DND-41 (cell line): ENCODE measurements at regions not wholly inside any gene's neighbourhood (a gene's known extent, or its start where the extent isn't known, plus 50 kb on each side); places are given as distances from the start of the nearest gene placed in this dataset.

Experiments
- ATAC-seq: fragments of 200-7000 bp; cut with Tn5 transposase; 3 replicates; pipeline ENCODE4 v1.9.1; 2021; ENCODE audit warnings: low read depth; ENCODE audit not compliant: insufficient read depth
- DNase-seq: peaks from one replicate; pipeline ENCODE4 v3.0.0-alpha.2; 2020
- H2AFZ ChIP-seq: 2 replicates; pipeline ENCODE4 v1.6.0; 2012; ENCODE audit warnings: low read depth, low read length
- H3K27ac ChIP-seq: 2 replicates; pipeline ENCODE4 v1.5.1; 2012; ENCODE audit warnings: low read length, inconsistent platforms
- H3K27me3 ChIP-seq: fragments of 200-600 bp; sonication (generic); 2 replicates; pipeline ENCODE4 v1.6.0; 2012; ENCODE audit warnings: low read length, mild to moderate bottlenecking, inconsistent platforms; ENCODE audit not compliant: insufficient read depth, poor library complexity
- H3K36me3 ChIP-seq: 2 replicates; pipeline ENCODE4 v1.5.1; 2012; ENCODE audit warnings: low read length, inconsistent platforms; ENCODE audit not compliant: insufficient read depth
- H3K4me1 ChIP-seq: 2 replicates; pipeline ENCODE4 v1.5.1; 2012; ENCODE audit warnings: mild to moderate bottlenecking, low read length; ENCODE audit not compliant: insufficient read depth
- H3K4me2 ChIP-seq: 2 replicates; pipeline ENCODE4 v1.6.0; 2012; ENCODE audit warnings: mild to moderate bottlenecking, moderate library complexity, low read length, inconsistent platforms; ENCODE audit not compliant: insufficient read depth
- H3K4me3 ChIP-seq, 2 experiments: fragments of 200-600 bp in 1 of 2; shearing (Covaris generic) in 1 of 2; 2 replicates each; pipeline ENCODE4 v1.5.1; 2012 to 2016; ENCODE audit warnings: inconsistent platforms in 2 of 2, low read length in 2 of 2, mild to moderate bottlenecking in 2 of 2, low read depth in 1 of 2, moderate library complexity in 1 of 2
- H3K79me2 ChIP-seq: 2 replicates; pipeline ENCODE4 v1.6.0; 2012; ENCODE audit warnings: low read length, inconsistent platforms; ENCODE audit not compliant: insufficient read depth
- H3K9ac ChIP-seq: 2 replicates; pipeline ENCODE4 v1.6.0; 2012; ENCODE audit warnings: low read depth, mild to moderate bottlenecking, inconsistent platforms, low read length, moderate library complexity
- H3K9me3 ChIP-seq: 2 replicates; pipeline ENCODE4 v1.5.1; 2012; ENCODE audit warnings: low read length, moderate library complexity, mild to moderate bottlenecking, inconsistent platforms; ENCODE audit not compliant: insufficient read depth, severe bottlenecking
- H4K20me1 ChIP-seq: 2 replicates; pipeline ENCODE4 v1.6.0; 2012; ENCODE audit warnings: low read length; ENCODE audit not compliant: insufficient read depth
- CTCF ChIP-seq: IDR thresholded peaks from 2 replicates; pipeline ENCODE4 v1.5.1; 2012; ENCODE audit warnings: borderline replicate concordance, low read length, moderate library complexity, mild to moderate bottlenecking; ENCODE audit not compliant: poor library complexity, severe bottlenecking; ENCODE audit errors: extremely low read depth
- EZH2 ChIP-seq: IDR thresholded peaks from 3 replicates; pipeline ENCODE4 v1.6.1; 2012; ENCODE audit warnings: borderline replicate concordance, low read depth, mild to moderate bottlenecking, moderate library complexity, low read length, inconsistent platforms; ENCODE audit not compliant: severe bottlenecking

- H3K9ac ChIP-seq, result no peak overlapping the region
- no peaks in the 10 kb centered on the region for H3K36me3 ChIP-seq
- no peak for TF ChIP-seq EZH2
- no peak for TF ChIP-seq CTCF
- no peaks in the 10 kb centered on the region for H3K9me3 ChIP-seq
- no peaks in the 10 kb centered on the region for H3K4me1 ChIP-seq
- no peaks in the 10 kb centered on the region for H3K79me2 ChIP-seq
- DNase-seq, result no peak
- no peaks in the 10 kb centered on the region for H3K27me3 ChIP-seq
- no peak for ATAC-seq
- H3K4me2 ChIP-seq, result no peak overlapping the region
- H4K20me1 ChIP-seq, result no peaks in the 10 kb centered on the region
- no peak overlapping the region for H2AFZ ChIP-seq
- H3K27ac ChIP-seq, result no peak overlapping the region
- H3K4me3 ChIP-seq, result no peak overlapping the region
Measured at GRCh38 chr18:42474577-42474976, 519.5 kb downstream of the PIK3C3 start.

GRCh38 chr18:42475157-42475556 is 520.1 kb downstream of the PIK3C3 start:
- H3K27ac ChIP-seq, result no peak overlapping the region
- no peaks in the 10 kb centered on the region for H3K79me2 ChIP-seq
- ATAC-seq (no peak), DNase-seq (no peak)
- no peaks in the 10 kb centered on the region for H3K27me3 ChIP-seq
- no peak overlapping the region for H3K4me3 ChIP-seq
- no peaks in the 10 kb centered on the region for H3K36me3 ChIP-seq
- no peaks in the 10 kb centered on the region for H3K4me1 ChIP-seq
- no peak overlapping the region for H2AFZ ChIP-seq
- no peak for TF ChIP-seq CTCF
- no peaks in the 10 kb centered on the region for H4K20me1 ChIP-seq
- no peaks in the 10 kb centered on the region for H3K9me3 ChIP-seq
- H3K9ac ChIP-seq, result no peak overlapping the region
- no peak overlapping the region for H3K4me2 ChIP-seq

GRCh38 chr18:42477267-42477666 is 522.2 kb downstream of the PIK3C3 start:
- no peaks in the 10 kb centered on the region for H3K36me3 ChIP-seq
- H3K4me2 ChIP-seq, result no peak overlapping the region
- no peak overlapping the region for H3K27ac ChIP-seq
- no peaks in the 10 kb centered on the region for H3K27me3 ChIP-seq
- H3K9ac ChIP-seq, result no peak overlapping the region
- H3K4me1 ChIP-seq, result no peaks in the 10 kb centered on the region
- no peak overlapping the region for H2AFZ ChIP-seq
- H3K9me3 ChIP-seq, result no peaks in the 10 kb centered on the region
- H4K20me1 ChIP-seq, result no peaks in the 10 kb centered on the region
- ATAC-seq (no peak), DNase-seq (no peak)
- no peaks in the 10 kb centered on the region for H3K79me2 ChIP-seq
- no peak overlapping the region for H3K4me3 ChIP-seq
- no peak for TF ChIP-seq EZH2
- no peak for TF ChIP-seq CTCF

GRCh38 chr18:42480441-42480840 is 525.4 kb downstream of the PIK3C3 start:
- TF ChIP-seq EZH2, result no peak
- TF ChIP-seq CTCF, result no peak
- H3K4me1 ChIP-seq, result no peaks in the 10 kb centered on the region

More at GRCh38 chr18:42480441-42480840, 525.4 kb downstream of the PIK3C3 start:
- DNase-seq (no peak), ATAC-seq (no peak)
- Histone ChIP-seq H3K79me2 (no peaks in the 10 kb centered on the region), H3K36me3 (no peaks in the 10 kb centered on the region), H3K4me3 (no peak overlapping the region), H2AFZ (no peak overlapping the region), H3K27me3 (no peaks in the 10 kb centered on the region), H3K27ac (no peak overlapping the region), H3K9me3 (no peaks in the 10 kb centered on the region), H3K4me2 (no peak overlapping the region), H3K9ac (no peak overlapping the region), H4K20me1 (no peaks in the 10 kb centered on the region)
